Neural progenitor cell (in vitro differentiated cells): ENCODE measurements at regions not wholly inside any gene's neighbourhood (a gene's known extent, or its start where the extent isn't known, plus 50 kb on each side); places are given as distances from the start of the nearest gene placed in this dataset.

Experiments used
- DNase-seq: peaks from one replicate; pipeline ENCODE4 v3.0.0-alpha.2; 2016; ENCODE audit warnings: low spot score
- H2AFZ ChIP-seq: fragments of 200-600 bp; sonication (generic); replicated peaks from 2 replicates; pipeline ENCODE4 v1.6.1; 2016; ENCODE audit warnings: antibody characterized with exemption
- H3F3A ChIP-seq: fragments of 200-600 bp; sonication (generic); 2 replicates; pipeline ENCODE4 v1.6.1; 2016; ENCODE audit warnings: antibody characterized with exemption, low read depth
- H3K27ac ChIP-seq: fragments of 200-600 bp; sonication (generic); 2 replicates; pipeline ENCODE4 v1.5.1; 2016; ENCODE audit warnings: mild to moderate bottlenecking
- H3K27me3 ChIP-seq: fragments of 200-600 bp; sonication (generic); 2 replicates; pipeline ENCODE4 v1.6.1; 2016; ENCODE audit warnings: mild to moderate bottlenecking, moderate library complexity
- H3K36me3 ChIP-seq: fragments of 200-600 bp; sonication (generic); 2 replicates; pipeline ENCODE4 v1.5.1; 2016
- H3K4me1 ChIP-seq: fragments of 200-600 bp; sonication (generic); 2 replicates; pipeline ENCODE4 v1.6.1; 2016; ENCODE audit warnings: mixed run types
- H3K4me2 ChIP-seq: fragments of 200-600 bp; sonication (generic); 2 replicates; pipeline ENCODE4 v1.6.1; 2016
- H3K4me3 ChIP-seq: fragments of 200-600 bp; sonication (generic); 2 replicates; pipeline ENCODE4 v1.5.1; 2016
- H3K79me2 ChIP-seq: fragments of 200-600 bp; sonication (generic); 2 replicates; pipeline ENCODE4 v1.6.1; 2016; ENCODE audit warnings: low read depth
- H3K9ac ChIP-seq: fragments of 200-600 bp; sonication (generic); 2 replicates; pipeline ENCODE4 v1.6.1; 2016
- H3K9me3 ChIP-seq: fragments of 200-600 bp; sonication (generic); 2 replicates; pipeline ENCODE4 v1.5.1; 2016; ENCODE audit warnings: low read depth
- H4K20me1 ChIP-seq: fragments of 200-600 bp; sonication (generic); 2 replicates; pipeline ENCODE4 v1.6.1; 2016; ENCODE audit warnings: low read depth
- H3K27ac Mint-ChIP-seq: 3 replicates; pipeline ENCODE4 v1.8.0; 2021; ENCODE audit warnings: mixed read lengths
- H3K27me3 Mint-ChIP-seq: 2 replicates; pipeline ENCODE4 v1.8.0; 2022; ENCODE audit warnings: low read depth, mild to moderate bottlenecking, inconsistent platforms, moderate library complexity, mixed read lengths; ENCODE audit not compliant: insufficient read depth
- H3K36me3 Mint-ChIP-seq: 3 replicates; pipeline ENCODE4 v1.8.0; 2021; ENCODE audit warnings: mixed read lengths
- H3K4me1 Mint-ChIP-seq: 3 replicates; pipeline ENCODE4 v1.8.0; 2021; ENCODE audit warnings: mixed read lengths
- H3K4me3 Mint-ChIP-seq: 3 replicates; pipeline ENCODE4 v1.8.0; 2021; ENCODE audit warnings: mild to moderate bottlenecking, moderate library complexity, mixed read lengths
- H3K9me3 Mint-ChIP-seq: 3 replicates; pipeline ENCODE4 v1.8.0; 2020; ENCODE audit warnings: mixed read lengths
- EZH2 ChIP-seq: fragments of 200-600 bp; sonication (generic); IDR thresholded peaks from 2 replicates; pipeline ENCODE4 v1.6.1; 2017; ENCODE audit warnings: antibody characterized with exemption, mild to moderate bottlenecking, moderate library complexity
- EZH2phosphoT487 ChIP-seq: fragments of 200-600 bp; sonication (generic); IDR thresholded peaks from 2 replicates; pipeline ENCODE4 v1.6.1; 2017; ENCODE audit warnings: antibody characterized with exemption
- TF ChIP-seq, protein P1 (sequence below): fragments of 200-600 bp; sonication (generic); IDR thresholded peaks from 2 replicates; pipeline ENCODE4 v1.5.1; 2017; ENCODE audit warnings: antibody characterized with exemption, mild to moderate bottlenecking

GRCh38 chr1:168842306-168842705 is 113.3 kb upstream of the DPT start:
- Mint-ChIP-seq H3K36me3 (no peaks in the 10 kb centered on the region), H3K27ac (no peak overlapping the region), H3K4me1 (no peaks in the 10 kb centered on the region), H3K4me3 (no peak overlapping the region), H3K9me3 (peaks cover 7% of the 10 kb centered on the region), H3K27me3 (no peaks in the 10 kb centered on the region)
- TF ChIP-seq, protein P1, sequence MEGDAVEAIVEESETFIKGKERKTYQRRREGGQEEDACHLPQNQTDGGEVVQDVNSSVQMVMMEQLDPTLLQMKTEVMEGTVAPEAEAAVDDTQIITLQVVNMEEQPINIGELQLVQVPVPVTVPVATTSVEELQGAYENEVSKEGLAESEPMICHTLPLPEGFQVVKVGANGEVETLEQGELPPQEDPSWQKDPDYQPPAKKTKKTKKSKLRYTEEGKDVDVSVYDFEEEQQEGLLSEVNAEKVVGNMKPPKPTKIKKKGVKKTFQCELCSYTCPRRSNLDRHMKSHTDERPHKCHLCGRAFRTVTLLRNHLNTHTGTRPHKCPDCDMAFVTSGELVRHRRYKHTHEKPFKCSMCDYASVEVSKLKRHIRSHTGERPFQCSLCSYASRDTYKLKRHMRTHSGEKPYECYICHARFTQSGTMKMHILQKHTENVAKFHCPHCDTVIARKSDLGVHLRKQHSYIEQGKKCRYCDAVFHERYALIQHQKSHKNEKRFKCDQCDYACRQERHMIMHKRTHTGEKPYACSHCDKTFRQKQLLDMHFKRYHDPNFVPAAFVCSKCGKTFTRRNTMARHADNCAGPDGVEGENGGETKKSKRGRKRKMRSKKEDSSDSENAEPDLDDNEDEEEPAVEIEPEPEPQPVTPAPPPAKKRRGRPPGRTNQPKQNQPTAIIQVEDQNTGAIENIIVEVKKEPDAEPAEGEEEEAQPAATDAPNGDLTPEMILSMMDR = no peak
- DNase-seq = no peak
- peaks cover 3% of the 10 kb centered on the region for H3K4me1 ChIP-seq
- H3K79me2 ChIP-seq = no peaks in the 10 kb centered on the region
- no peak overlapping the region for H2AFZ ChIP-seq
- no peak overlapping the region for H3K9ac ChIP-seq
- H3K36me3 ChIP-seq = no peaks in the 10 kb centered on the region
- no peak overlapping the region for H3K4me3 ChIP-seq
- no peaks in the 10 kb centered on the region for H4K20me1 ChIP-seq
- H3K27me3 ChIP-seq = no peaks in the 10 kb centered on the region
- H3K4me2 ChIP-seq = no peak overlapping the region
- no peaks in the 10 kb centered on the region for H3K9me3 ChIP-seq
- no peaks in the 10 kb centered on the region for H3F3A ChIP-seq
- no peak overlapping the region for H3K27ac ChIP-seq

DNA sequence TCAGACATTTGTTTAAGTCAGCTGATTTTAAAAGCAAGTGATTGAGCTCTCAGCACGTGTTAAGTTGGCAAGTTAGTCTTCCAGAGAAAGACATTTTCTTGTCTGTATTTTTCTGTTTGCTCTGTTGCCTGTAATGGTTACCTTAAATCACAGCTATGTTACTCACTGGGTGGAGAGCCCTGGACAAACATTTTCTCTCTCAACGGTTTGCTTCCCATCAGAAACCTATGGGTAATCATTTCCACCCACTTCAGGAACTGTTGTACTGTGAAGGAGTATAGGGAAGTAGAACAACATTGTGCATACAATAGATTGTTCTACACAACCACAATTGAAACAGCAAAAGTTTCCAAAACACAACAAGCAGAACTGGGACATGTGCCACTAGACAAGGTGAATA is 113.9 kb upstream of the DPT start:
- Mint-ChIP-seq H3K27me3 (no peaks in the 10 kb centered on the region), H3K4me3 (no peak overlapping the region), H3K9me3 (peaks cover 2% of the 10 kb centered on the region), H3K4me1 (no peaks in the 10 kb centered on the region), H3K36me3 (no peaks in the 10 kb centered on the region), H3K27ac (no peak overlapping the region)
- Histone ChIP-seq H3K79me2 (no peaks in the 10 kb centered on the region), H3K4me2 (no peak overlapping the region), H3K27ac (no peak overlapping the region), H3F3A (no peaks in the 10 kb centered on the region), H3K4me3 (no peak overlapping the region), H3K9me3 (no peaks in the 10 kb centered on the region), H3K27me3 (no peaks in the 10 kb centered on the region), H4K20me1 (no peaks in the 10 kb centered on the region), H2AFZ (peak overlapping the region; percentile 61), H3K36me3 (no peaks in the 10 kb centered on the region), H3K4me1 (peaks cover 3% of the 10 kb centered on the region), H3K9ac (no peak overlapping the region)
- DNase-seq = no peak
- TF ChIP-seq EZH2phosphoT487 (no peak), EZH2 (no peak)
- TF ChIP-seq, protein P1 = no peak

- no peak overlapping the region for H3K27ac Mint-ChIP-seq
- H3K9ac ChIP-seq = no peak overlapping the region
- no peaks in the 10 kb centered on the region for H3K79me2 ChIP-seq
- no peak overlapping the region for H3K4me3 ChIP-seq
- no peak overlapping the region for H3K4me2 ChIP-seq
- H3K36me3 Mint-ChIP-seq = no peaks in the 10 kb centered on the region
- no peaks in the 10 kb centered on the region for H3K9me3 Mint-ChIP-seq
- no peaks in the 10 kb centered on the region for H3K4me1 Mint-ChIP-seq
- DNase-seq = no peak
- peaks cover 3% of the 10 kb centered on the region for H3K4me1 ChIP-seq
- TF ChIP-seq EZH2 (no peak), EZH2phosphoT487 (no peak)
- TF ChIP-seq, protein P1 = no peak
- H3F3A ChIP-seq = no peaks in the 10 kb centered on the region
- H3K27me3 Mint-ChIP-seq = no peaks in the 10 kb centered on the region
- H4K20me1 ChIP-seq = no peaks in the 10 kb centered on the region
- no peak overlapping the region for H3K4me3 Mint-ChIP-seq
- H3K9me3 ChIP-seq = no peaks in the 10 kb centered on the region
- no peak overlapping the region for H3K27ac ChIP-seq
- H3K36me3 ChIP-seq = no peaks in the 10 kb centered on the region
- peak overlapping the region; percentile 61 for H2AFZ ChIP-seq
- H3K27me3 ChIP-seq = no peaks in the 10 kb centered on the region
These were observed 114.4 kb upstream of the DPT start for GRCh38 chr1:168843401-168843800.

- Mint-ChIP-seq H3K4me1 (peaks cover under 1% of the 10 kb centered on the region), H3K4me3 (no peak overlapping the region), H3K36me3 (no peaks in the 10 kb centered on the region), H3K27me3 (no peaks in the 10 kb centered on the region), H3K9me3 (no peaks in the 10 kb centered on the region), H3K27ac (no peak overlapping the region)
- H3K4me2 ChIP-seq = no peak overlapping the region
- no peaks in the 10 kb centered on the region for H4K20me1 ChIP-seq
- H3K79me2 ChIP-seq = no peaks in the 10 kb centered on the region
- H2AFZ ChIP-seq = no peak overlapping the region
- H3K36me3 ChIP-seq = no peaks in the 10 kb centered on the region
- no peak for DNase-seq
- no peaks in the 10 kb centered on the region for H3F3A ChIP-seq
- H3K9ac ChIP-seq = no peak overlapping the region
- no peaks in the 10 kb centered on the region for H3K9me3 ChIP-seq
- no peak overlapping the region for H3K4me3 ChIP-seq
- peaks cover 3% of the 10 kb centered on the region for H3K4me1 ChIP-seq
- no peaks in the 10 kb centered on the region for H3K27me3 ChIP-seq
- TF ChIP-seq EZH2phosphoT487 (no peak), EZH2 (no peak)
- TF ChIP-seq, protein P1 = no peak
- H3K27ac ChIP-seq = no peak overlapping the region
These were observed 114.9 kb upstream of the DPT start for GRCh38 chr1:168843950-168844349.
